ENCODE measurements at regions not wholly inside any gene's neighbourhood (a gene's known extent, or its start where the extent isn't known, plus 50 kb on each side); places are given as distances from the start of the nearest gene placed in this dataset.

GRCh38 chr9:97770808-97771372 is 73.8 kb upstream of the XPA start:
- peak; percentile 76 for TF ChIP-seq REST (IDR thresholded peaks at IDR 0.05; ENCODE audit: low read depth, low read length)
- TF ChIP-seq USF2 (IDR thresholded peaks at IDR 0.05; ENCODE audit: borderline replicate concordance, low read depth, low read length), result no peak
- no peak for TF ChIP-seq MXI1 (IDR thresholded peaks at IDR 0.05; ENCODE audit: low read depth, low read length)
- no peak for TF ChIP-seq CTCF (IDR thresholded peaks at IDR 0.05)
- no peak for TF ChIP-seq PBX3 (IDR thresholded peaks at IDR 0.05)
- TF ChIP-seq EP300 (IDR thresholded peaks at IDR 0.05; ENCODE audit: borderline replicate concordance in 1 of 2, low read depth in 1 of 2, low read length in 1 of 2), result no peak
- TF ChIP-seq TAF1 (IDR thresholded peaks at IDR 0.05; ENCODE audit: borderline replicate concordance, low read depth, low read length), result no peak
- no peak for TF ChIP-seq FOXJ3 (CRISPR knock-in tag; IDR thresholded peaks at IDR 0.05)
- no peak for TF ChIP-seq POLR2AphosphoS5 (IDR thresholded peaks at IDR 0.05; ENCODE audit: low read depth, low read length)
- no peak for TF ChIP-seq ELF1 (IDR thresholded peaks at IDR 0.05)
- TF ChIP-seq RAD21 (IDR thresholded peaks at IDR 0.05; ENCODE audit: low read length), result no peak
- TF ChIP-seq SIN3A (IDR thresholded peaks at IDR 0.05; ENCODE audit: borderline replicate concordance, low read depth, low read length), result no peak
- no peak for TF ChIP-seq TEAD4 (IDR thresholded peaks at IDR 0.05; ENCODE audit: borderline replicate concordance, insufficient read depth)
- no peak for TF ChIP-seq RFX5 (IDR thresholded peaks at IDR 0.05; ENCODE audit: low read length)

Measured in SK-N-SH (cell line).